ENCODE measurements at regions not wholly inside any gene's neighbourhood (a gene's known extent, or its start where the extent isn't known, plus 50 kb on each side); places are given as distances from the start of the nearest gene placed in this dataset.

DNA sequence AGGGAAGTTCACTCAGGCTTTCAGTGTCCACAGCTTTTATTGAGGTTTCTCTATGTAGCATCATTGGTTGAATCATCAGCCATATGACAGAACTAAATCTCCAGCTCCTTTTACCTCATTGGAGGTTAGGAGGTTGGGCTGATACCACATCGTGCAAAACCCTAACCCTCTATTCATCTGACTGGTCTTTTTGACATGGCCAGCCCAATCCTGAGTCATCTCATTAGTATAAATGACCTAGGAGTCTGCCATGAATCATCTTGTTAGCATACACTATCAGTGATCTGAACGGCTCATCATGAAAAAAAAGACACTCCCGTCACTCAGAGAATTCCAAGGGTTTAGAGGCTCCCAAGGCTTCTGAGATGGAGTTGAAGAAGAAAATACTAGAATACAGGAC, 669.8 kb upstream of the POT1 start:
- TF ChIP-seq, protein P1, sequence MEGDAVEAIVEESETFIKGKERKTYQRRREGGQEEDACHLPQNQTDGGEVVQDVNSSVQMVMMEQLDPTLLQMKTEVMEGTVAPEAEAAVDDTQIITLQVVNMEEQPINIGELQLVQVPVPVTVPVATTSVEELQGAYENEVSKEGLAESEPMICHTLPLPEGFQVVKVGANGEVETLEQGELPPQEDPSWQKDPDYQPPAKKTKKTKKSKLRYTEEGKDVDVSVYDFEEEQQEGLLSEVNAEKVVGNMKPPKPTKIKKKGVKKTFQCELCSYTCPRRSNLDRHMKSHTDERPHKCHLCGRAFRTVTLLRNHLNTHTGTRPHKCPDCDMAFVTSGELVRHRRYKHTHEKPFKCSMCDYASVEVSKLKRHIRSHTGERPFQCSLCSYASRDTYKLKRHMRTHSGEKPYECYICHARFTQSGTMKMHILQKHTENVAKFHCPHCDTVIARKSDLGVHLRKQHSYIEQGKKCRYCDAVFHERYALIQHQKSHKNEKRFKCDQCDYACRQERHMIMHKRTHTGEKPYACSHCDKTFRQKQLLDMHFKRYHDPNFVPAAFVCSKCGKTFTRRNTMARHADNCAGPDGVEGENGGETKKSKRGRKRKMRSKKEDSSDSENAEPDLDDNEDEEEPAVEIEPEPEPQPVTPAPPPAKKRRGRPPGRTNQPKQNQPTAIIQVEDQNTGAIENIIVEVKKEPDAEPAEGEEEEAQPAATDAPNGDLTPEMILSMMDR (IDR thresholded peaks at IDR 0.05), result no peak
- no peak for TF ChIP-seq ZFX (IDR thresholded peaks at IDR 0.05; ENCODE audit: borderline replicate concordance)

DNA sequence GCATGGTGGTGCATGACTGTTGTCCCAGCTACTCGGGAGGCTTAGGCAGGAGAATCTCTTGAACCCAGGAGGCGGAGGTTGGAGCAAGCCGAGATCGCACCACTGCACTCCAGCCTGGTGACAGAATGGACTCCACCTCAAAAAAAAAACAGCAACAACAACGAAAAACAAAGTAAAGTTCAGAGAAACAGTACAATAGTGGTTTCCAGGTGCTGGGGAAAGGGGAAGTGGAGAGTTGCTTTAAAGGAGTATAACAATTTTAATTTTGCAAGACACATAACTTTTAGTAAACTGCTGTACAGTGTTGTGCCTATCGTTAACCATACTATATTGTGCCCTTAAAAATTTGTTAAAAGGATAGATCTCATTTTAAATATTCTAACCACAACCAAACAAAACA, 662.7 kb upstream of the POT1 start:
- no peak overlapping the region for H3K27ac ChIP-seq
- TF ChIP-seq, protein P1 (IDR thresholded peaks at IDR 0.05), result no peak
- TF ChIP-seq ZFX (IDR thresholded peaks at IDR 0.05; ENCODE audit: borderline replicate concordance), result no peak

More for the DNA sequence above, 669.8 kb upstream of the POT1 start:
- H3K27ac ChIP-seq, result peak overlapping the region; percentile 81

DNA sequence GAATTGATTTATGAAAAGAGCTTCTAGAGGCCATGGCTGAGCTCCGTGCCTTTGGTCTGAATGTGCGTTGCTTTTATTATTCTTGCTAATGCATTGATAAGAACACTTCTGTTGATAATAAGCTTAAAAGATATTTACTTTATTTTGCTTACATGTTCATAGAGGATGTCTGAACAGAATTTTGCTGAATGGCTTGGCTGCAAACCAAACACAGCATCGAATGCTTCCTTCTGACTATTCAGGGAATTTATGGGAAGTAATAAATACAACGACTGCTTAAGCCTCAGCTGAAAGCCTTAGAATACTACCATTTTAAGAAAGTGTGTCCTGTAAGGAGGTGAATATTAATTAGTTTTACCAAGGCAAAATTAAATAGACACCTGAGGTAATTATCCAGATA, 643.5 kb upstream of the POT1 start:
- TF ChIP-seq, protein P1 (IDR thresholded peaks at IDR 0.05), result no peak
- TF ChIP-seq ZFX (IDR thresholded peaks at IDR 0.05; ENCODE audit: borderline replicate concordance), result no peak
- no peak overlapping the region for H3K27ac ChIP-seq

DNA sequence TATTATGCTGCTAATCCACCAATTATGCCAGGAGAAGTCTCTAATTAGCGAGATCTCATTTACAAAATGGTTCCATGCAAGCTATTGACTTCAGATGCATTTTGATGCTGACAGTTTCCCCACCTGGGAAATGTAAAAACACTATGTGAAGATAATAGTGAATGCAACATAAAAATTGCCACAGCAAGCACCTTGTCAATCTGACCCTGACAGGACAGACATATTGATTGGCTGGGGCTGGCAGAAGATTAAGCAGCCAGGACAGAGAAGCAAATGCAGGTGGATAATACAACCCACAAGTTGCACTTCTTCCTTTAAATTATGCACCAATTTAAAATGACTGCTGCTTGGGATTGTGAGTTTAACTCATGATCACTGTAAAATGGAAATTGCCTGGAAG, 642.8 kb upstream of the POT1 start:
- TF ChIP-seq ZFX (IDR thresholded peaks at IDR 0.05; ENCODE audit: borderline replicate concordance), result no peak
- TF ChIP-seq, protein P1 (IDR thresholded peaks at IDR 0.05), result no peak
- no peak overlapping the region for H3K27ac ChIP-seq

DNA sequence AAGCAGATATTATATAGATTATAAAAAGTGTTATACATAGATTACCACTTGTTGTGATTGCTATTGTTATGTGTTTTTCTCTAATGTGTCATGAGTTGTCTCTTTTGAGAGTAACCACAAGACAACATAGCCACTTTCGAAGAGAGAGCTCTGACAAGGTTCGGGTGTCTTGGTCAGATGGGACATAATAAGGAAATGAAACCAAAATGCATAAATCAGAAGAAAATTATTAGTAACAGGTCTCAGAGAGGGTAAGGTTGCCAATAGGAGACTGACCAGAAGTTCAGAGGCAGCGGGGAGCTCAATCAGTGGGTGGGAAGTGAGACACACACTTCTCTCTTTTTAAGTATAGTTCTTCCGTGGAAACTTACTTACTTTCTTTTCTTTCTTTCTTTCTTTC, 639.2 kb upstream of the POT1 start:
- TF ChIP-seq ZFX (IDR thresholded peaks at IDR 0.05; ENCODE audit: borderline replicate concordance), result no peak
- TF ChIP-seq, protein P1 (IDR thresholded peaks at IDR 0.05), result no peak
- no peak overlapping the region for H3K27ac ChIP-seq

DNA sequence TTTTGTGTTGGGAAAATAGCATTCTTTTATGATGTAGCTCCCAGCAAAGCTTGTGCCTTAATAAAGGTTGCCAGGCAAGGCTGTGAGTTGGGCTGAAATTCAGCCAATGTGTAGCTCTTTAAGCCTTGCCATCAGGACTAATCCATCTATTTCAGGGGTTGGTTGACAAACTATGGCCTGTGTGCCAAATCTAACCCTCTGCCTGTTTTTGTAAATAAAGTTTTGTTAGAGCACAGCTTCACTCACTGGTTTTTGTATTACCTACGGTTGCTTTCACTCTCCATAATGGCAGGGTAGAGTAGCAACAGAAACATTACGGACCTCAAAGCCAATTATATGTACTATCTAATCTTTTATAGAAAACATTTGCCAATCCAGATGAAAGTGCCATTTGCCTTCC, 638.1 kb upstream of the POT1 start:
- H3K27ac ChIP-seq, result no peak overlapping the region
- TF ChIP-seq ZFX (IDR thresholded peaks at IDR 0.05; ENCODE audit: borderline replicate concordance), result no peak
- TF ChIP-seq, protein P1 (IDR thresholded peaks at IDR 0.05), result no peak

DNA sequence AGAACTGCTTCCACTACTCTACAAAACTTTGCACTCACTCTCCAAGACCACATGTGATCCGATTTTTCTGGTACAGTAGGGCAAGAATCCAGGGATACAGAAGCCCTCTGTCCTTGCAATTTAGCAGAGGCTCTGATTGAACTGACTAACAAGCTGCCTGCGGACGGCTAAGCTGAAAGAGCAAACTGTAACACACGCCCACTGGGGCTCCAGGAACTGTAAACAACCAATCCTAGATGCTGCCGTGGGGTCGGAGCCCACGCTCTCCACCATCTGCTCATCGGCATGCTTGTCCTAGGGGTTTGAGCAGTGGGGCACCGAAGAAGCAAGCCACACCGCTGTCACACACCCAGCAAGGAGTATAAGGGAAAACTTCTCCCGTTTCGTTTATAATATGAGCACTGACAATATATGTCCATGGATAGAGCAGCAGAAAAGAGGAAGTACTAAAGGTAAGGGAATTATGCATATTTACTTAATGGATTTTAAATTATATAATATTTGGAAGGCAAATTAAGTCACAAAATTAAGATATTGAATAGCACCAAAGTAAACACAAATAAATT, 634.4 kb upstream of the POT1 start:
- no peak overlapping the region for H3K27ac ChIP-seq
- TF ChIP-seq, protein P1 (IDR thresholded peaks at IDR 0.05), result no peak
- TF ChIP-seq ZFX (IDR thresholded peaks at IDR 0.05; ENCODE audit: borderline replicate concordance), result no peak
